ENCODE measurements at regions not wholly inside any gene's neighbourhood (a gene's known extent, or its start where the extent isn't known, plus 50 kb on each side); places are given as distances from the start of the nearest gene placed in this dataset.
A peak's percentile ranks its signal among the peaks of the same experiment; 100 is the strongest.
"Not testable (repeated sequence)": the region's sequence is repeated elsewhere in the genome, so short reads cannot be mapped to it uniquely, and the experiment has no call there.

DNA sequence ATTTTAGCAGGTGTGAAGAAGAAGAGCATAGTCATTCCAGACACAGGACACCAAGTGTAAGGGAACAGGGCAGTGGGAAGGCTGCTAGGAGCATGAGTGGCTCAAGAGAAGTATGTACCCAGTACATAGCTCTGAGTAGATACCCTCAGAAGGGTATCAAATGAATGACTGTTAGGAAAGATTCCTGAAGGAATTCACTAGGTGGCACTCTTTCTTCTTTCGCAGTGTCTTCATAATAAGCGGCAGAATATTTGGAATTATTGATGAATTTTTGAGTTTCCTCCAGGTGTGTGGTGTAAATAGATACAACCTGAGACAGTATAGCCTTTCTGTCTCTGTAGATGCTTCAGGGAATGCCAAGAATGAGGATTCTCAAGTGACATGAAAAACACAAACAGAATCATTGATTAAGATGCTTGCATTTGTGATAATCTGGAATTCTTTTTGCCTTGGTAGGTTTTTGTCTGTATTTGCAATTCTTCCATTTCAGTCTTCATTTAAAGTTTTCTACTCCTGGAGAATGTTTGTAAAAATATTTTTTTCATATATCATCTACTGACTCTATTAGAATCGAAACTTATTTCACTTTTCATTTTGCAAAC, 264.3 kb upstream of the RIMS1 start:
- no peak for DNase-seq

DNA sequence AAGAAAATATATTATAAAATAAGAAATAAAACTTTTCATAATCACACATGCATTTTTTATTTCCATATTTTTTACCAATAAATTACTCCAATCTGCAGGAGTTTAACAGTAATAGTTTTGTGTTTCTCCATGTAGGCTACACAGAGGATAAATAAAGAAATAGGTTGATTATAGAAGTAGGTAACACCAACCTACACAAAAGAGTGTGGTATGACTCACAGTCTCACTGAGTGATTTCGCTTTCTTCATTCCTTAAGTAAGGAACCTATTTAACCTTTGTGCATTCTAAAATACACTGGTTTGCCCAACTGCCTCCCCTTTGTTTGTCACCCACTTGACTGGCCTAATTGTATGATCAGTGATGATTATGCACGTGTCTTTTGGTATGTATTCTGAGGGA, 244.2 kb upstream of the RIMS1 start:
- no peak for DNase-seq

DNA sequence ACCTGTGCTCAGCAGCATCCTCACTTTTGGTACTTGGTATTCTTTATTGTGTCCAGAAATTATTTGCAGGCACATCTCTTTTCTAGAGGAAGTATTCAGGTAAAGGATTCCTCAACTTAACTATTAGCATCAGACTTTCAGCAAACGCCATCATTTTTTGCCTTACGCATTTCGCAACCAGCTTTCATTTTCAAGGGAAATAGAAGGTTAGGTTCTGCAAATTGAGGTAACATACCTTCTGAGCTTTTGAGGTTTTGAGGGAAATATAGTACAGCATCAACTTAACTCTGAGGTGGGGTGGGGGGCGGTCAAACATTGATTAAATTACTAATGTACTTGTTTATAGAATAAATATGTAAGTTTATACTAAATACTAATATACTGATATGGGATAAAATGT, 243.6 kb upstream of the RIMS1 start:
- DNase-seq: no peak

DNA sequence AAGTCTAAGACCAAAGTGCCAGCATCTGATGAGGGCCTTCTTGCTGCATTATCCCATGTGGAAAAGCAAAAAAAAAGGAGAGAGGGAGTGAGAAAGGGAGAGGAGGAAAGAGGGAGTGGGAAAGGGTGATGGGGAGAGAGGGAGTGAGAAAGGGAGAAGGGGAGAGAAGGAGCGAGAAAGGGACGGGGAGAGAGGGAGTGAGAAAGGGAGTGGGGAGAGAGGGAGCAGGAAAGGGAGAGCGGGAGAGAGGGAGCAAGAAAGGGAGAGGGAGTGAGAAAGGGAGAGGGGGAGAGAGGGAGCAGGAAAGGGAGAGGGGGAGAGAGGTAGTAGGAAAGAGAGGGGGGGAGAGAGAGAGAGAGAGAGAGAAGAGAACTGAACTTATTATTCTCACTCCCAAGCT, 241.1 kb upstream of the RIMS1 start:
- no peak for DNase-seq

DNA sequence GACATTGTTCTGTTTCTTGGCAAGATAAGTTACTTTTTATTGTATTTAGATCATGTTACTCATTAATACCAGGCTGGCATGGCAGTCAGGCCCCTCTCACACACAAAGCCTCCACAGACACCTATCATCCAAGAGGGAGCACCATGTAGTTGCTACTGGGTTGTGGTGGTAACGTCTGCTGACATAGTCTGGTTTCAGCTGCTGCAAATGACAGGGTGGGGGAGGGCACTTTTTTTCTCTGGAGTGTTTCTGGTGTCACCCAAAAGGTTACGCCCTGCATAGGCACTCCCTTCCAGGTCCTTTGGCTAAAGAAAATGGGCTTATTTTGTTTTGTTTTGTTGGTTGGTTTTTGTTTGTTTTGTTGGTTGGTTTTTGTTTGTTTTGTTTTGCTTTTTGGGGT, 236.4 kb upstream of the RIMS1 start:
- DNase-seq: no peak

DNA sequence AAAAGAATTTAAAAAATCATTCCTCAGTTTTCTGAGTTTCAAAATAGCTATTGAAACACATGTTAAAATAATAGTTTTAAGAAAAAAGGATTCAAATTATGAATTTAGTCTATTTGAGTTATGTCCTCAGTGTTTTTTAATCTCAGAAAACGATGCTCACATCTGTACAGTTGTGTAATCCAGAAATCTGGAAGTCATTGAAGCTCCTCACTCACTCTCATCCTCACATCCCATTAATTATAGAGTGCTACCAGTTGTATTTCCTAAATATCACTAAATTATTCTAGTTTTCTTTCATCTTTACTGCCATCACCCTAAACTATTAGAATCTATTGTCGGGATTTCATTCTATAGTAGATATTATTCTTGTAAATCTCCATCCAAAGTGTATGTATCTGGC, 234.7 kb upstream of the RIMS1 start:
- no peak for DNase-seq

DNA sequence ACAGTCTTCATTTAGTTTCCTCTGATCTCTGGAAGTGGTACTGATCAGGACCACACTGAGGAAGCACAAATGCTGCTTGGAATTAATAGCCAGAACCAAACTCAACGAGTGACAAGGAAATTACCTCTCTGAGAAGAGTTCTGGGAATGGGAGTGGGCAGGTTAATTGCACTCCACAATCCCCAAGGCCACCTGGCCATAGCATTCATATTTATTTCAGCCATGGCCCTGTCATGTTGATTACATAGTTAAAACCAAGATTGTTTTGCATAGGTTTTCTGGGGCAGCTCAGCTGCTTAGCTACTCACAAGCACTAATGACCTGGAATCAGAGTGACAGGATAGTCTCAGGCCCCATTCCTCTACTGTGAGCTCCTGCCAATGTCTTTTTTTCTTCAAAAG, 230.2 kb upstream of the RIMS1 start:
- DNase-seq: no peak

DNA sequence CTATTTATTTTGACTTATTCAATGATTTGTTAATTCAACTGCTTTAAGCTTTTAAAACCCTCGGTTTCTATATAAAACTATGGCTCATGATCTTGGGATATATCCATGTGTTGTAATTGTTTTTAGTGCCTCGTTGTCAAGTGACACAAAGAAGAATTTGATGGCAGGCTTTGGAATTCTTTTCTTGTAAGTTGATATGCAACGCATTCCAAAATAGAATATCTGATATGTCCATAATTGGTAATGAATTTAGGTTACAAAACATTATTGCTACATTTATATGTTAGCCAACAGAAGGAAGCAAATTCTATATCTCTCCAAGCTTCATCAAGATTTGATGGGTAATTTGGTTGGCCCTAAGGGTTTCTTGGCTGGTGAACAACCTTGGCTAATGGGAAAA, 220.4 kb upstream of the RIMS1 start:
- DNase-seq: no peak

DNA sequence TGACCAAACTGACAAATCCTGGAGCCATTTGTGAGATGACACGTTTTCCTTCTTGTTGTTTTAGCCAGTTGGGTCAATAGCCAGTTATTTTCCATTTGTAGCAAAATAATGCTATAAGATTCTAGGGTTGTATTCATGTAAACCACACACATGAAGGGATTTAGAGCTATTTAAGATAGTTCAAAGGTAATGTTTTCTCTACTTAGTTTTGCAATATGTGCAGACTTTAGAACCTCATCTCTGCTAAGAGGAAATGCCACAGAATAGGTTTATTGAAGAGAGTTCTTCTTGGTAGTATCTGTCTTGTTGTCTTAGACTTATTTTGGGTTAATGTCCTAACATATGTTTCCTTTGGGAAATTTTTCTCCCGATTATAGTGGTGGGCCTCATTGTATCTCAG, 213.5 kb upstream of the RIMS1 start:
- DNase-seq: no peak

DNA sequence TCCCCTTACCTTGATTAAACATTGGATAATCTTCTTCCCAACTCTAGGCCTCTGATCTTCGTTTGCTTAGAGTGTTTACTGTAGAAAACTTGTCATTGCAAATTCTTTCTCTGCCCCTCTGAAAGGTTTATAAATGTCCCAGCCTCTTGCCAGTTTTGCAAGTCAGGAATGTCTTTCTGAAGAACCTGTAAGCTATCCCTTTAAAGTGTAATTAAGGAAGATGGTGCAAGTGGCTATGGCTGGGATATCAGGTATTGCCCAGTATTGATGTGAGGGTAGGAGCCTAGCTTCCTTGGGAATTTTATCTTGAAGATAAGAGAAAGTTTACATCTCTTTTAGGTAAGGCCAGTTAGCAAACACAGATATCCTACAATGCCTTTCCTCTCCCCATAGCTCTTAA, 211.0 kb upstream of the RIMS1 start:
- no peak for DNase-seq

DNA sequence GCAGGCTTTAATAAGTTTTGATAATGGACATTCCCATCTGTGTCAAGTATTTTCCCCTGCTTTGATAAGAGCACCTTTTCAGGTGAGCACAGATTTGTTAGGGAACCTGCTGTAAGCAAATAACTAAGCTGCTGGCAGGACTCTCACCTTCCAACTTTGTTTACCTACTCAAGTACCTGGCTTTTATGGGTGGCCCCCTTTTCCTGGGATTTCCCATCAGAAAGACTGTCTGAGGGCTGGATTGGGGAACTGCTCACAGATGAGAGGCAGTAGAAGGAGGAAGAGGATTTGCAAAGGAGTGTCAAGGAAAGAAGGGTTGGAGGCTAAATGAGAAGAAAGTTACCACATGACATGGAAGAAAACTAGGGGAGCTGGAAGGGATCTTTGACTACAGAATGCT, 210.1 kb upstream of the RIMS1 start:
- no peak for DNase-seq

DNA sequence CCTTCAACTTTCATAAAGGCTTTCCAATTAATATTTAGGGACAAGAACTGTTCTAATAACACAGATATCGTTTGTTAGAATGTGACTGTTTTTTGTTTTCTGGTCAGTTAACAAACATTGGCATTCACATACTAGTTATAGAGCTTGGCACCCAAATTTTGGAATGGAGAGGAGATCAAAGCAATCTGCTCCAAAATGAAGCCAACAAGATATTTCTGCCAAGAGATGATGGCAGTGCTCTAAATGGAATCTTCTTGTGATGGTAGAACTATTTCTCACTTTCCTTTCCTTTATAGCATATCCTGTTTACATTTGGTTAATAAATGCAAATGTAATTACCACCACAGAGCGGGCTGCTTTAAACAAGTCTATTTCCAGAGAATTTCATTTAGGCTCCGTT, 208.3 kb upstream of the RIMS1 start:
- no peak for DNase-seq

DNA sequence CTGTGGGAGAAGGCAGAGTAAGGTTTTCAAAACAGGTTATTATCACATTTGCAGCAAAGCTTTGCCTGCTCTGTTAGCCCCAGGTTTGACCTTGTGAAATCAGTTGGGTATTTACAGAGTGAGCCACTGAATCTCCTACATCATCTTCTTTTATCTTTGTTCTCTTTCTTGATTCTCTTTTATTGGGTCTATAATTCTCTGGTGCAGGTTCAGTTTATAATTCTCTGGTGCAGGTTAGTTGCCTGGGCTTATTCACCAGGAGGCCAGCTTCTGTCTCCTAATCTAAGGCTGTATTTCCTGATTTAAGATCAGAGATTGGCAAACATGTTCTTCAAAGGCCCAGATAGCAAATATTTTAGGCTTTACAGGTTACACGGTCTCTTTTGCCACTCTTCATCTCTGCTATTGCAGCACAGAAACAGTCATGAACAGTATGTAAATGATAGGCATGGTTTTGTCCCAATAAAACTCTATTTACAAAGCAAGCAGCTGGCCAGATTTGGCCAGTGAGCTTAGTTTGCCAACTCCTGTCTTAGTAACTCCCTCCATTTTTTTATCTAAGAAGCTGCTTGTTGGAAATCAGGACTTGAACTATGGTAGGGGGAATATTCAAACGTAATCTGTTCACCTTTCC, 205.0 kb upstream of the RIMS1 start:
- DNase-seq: no peak

DNA sequence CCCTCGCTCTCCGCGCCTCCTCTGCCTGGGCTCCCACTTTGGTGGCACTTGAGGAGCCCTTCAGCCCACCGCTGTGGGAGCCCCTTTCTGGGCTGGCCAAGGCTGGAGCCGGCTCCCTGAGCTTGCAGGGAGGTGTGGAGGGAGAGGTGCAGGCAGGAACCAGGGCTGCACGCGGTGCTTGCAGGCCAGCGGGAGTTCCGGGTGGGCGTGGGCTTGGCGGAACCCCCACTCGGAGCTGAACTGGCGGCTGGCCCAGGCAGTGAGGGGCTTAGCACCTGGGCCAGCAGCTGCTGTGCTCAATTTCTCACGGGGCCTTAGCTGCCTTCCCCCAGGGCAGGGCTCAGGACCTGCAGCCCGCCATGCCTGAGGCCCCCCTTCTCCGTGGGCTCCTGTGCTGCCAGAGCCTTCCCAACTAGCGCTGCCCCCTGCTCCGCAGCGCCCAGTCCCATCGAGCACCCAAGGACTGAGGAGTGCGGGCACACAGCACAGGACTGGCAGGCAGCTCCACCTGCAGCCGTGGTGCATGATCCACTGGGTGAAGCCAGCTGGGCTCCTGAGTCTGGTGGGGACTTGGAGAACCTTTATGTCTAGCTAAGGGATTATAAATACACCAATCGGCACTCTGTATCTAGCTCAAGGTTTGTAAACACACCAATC, 200.2 kb upstream of the RIMS1 start:
- DNase-seq: not testable (repeated sequence)

DNA sequence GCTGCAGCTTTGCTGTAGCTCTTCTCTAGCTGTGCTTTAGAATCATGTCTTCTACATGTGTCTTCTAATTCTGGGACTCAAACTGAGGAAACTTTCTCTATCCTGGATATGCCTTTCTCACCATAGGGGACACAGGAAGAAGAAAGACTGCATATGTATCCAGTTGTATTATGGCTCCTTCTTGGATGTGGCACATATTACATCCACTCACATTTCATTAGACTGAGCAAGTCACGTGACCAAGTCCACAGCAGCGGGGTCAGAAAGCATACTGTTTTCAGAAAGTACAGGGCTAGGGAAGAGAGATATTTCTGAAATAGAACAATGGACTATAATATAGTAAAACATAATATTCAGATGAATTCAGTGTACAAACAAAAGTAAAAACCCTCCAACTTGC, 187.6 kb upstream of the RIMS1 start:
- DNase-seq: no peak

DNA sequence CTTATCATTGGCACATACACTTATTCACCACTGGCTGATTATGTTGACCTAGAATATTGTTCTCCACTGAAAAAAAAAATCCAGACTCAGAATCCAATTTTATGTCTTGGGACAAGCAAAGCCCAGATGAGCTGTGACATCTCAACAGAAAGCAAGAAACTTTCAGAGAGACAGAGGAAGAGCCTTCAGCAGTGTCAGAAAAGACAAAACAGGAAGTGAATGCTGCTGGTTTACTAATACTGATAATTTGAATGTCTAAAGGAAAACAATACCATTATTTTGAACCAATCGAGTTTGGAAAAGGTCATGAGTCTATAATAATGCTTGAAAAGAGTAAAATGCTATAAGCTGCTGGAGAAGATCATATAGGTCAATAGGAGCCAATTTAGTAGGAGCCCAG, 179.8 kb upstream of the RIMS1 start:
- DNase-seq: no peak

DNA sequence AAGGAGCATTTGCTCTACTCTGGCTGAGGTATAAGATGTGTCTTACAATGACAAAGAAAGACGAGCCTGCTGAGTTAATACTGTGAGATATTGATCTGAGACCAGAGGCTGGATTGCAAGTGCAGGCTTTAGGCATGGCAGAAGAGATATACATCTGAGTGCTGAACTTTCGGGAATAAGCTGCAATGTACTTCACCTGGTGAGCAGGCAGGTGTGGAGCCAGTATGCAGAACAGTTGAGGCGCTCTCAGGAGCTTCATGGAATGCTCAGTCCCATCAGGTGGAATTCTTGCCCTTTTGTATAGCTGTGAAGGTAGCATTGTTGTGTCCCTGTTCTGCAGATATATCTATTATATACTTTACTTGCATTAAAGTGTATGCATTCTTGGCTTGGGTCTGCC, 179.3 kb upstream of the RIMS1 start:
- no peak for DNase-seq

DNA sequence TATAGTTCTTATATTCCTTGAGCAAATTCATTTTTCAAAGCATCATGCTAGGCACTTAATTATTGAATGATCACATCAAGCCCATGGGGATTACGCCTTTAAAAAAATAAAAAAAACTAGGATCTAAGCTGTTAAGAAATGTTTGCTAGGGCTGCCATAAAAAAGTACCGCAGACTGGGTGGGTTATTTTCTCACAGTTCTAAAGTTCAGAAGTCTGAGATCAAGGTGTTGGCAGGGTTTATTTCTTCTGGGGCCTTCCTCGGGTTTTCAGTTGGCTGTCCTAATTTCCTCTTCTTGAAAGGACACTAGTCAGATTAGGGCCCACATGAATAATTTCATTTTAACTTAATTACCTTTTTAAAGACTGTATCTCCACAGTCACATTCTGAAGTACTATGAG, 165.6 kb upstream of the RIMS1 start:
- DNase-seq: no peak

DNA sequence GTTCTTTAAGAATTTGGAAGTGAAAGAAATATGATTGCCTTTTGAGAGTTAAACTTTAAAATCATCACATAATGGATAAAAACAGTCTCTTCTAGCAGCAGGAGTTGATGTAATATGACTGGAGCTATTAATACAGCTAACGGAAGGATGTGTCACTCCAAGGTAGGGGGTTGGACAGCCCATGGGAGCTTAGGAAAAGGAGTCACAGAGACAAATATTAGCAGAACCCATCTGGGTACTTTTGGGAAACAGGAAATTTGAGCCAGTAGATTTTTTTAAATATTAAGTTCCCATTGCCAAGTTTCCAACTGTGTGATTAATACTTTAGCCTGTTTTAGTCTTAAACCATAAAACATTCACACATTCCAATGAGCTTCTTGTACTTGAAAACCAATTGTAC, 164.7 kb upstream of the RIMS1 start:
- DNase-seq: no peak

DNA sequence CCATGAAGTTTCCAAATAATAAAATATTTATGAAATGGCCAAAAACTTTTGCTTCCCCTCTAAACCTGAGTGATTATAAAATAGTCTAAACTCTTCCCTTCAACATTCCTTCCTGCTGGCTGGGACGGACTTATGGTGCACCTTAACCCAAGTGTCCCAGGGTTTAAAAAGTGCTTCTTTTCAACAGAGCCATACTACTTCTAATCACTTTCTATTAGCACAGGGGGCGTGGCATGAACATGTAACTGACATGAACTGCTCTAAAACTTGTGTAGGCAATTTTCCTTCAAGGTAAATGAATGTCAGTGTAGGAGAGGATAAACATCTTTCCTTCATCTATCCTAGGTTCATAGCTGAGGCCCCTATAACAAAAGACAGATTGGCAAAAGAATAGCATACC, 163.6 kb upstream of the RIMS1 start:
- DNase-seq: no peak

DNA sequence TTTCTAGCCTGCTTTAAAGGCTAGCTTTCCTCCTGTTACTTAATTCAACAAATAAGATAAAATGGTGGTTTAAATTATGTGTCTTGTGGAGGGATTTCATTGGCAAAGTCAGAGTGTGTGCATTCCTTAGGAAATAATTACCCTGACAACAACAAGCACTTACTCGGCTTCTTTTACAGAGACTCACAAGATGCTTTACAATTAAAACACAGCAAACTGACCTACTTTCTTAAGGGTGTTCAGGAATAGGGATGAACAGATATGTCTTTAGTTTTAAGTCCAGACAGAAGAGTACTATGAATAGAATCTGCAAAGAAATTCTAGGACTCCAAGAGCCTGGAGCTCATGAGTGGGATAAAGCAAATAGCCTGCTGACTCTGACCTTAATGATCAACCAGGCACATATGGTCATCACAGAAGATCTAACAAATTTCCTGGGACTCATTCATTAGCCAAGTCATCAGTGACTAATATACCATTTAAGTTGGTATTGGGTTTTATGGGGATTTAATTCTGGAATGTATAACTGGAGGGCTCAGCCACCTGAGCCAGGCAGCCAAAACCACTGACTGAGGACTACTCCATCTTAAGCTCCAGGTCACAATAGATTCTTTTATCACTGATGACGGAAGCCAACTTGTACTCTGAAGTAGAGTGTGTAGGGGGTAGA, 161.8 kb upstream of the RIMS1 start:
- DNase-seq: no peak

DNA sequence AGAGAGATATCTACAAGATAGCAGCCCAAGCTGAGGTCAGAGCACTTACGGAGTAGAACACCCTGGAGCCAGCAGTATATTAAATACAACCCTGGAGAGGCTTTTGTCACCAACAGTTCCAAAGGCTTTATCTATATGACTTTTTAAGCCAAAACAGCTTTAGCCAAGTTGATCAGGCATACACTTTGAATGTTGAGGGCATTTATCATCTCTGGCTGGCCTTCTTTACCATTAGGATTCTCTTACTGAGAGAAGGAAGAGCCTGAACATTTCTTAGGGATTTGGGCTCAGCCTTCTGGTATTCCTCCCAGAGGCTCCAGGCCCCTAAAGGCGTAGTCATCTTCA, 161.3 kb upstream of the RIMS1 start:
- DNase-seq: no peak

DNA sequence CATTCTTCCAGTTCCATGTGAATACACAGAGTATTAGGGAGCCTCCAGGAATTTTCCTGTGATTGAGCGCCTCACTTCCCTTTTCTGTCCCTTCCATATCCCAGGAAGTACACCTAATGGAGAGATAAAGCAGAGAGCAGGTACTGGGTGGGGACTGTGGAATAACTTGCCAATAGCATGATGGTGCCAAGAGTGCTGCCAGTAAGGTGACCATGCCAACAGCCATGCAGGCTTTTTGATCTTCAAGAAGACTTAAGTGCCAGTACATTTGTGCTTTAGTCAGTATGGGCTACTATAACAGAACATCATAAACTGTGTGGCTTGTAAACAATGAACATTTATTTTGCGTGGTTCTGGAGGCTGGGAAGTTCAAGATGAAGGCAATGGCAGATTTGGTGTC, 160.2 kb upstream of the RIMS1 start:
- no peak for DNase-seq

DNA sequence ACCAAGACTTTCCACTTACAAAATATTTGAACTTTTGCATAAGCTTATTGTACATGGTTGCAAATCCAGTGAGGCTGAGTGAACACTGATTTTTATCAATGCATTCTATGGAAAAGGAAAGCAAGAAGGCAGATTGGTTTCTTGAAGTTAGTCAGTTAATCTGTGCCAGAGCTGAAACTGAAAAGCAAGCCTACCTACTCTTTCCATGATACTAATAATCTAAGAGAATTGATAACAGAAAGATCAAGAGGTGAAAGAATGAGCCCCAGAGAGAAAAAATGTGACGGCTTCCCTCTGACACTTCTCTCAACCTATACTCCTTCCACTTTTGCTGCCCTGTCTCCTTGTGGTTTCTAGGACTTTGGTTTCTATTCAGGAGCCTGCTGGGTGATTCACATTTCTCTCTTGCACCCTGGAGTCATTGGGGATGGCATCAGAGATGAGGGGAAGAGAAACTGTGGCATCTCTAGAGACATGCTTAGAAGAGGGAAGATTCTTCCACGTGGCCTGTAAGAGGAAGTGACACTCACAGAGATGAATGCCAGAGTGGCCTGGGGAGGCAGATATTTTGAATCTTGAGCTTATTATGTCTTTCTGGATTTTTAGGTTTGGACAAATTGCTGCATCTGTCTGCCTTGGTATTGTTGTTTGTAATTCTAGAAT, 158.6 kb upstream of the RIMS1 start:
- DNase-seq: peak; percentile 15
